Astrocyte (in vitro differentiated cells and primary cell): ENCODE measurements at regions not wholly inside any gene's neighbourhood (a gene's known extent, or its start where the extent isn't known, plus 50 kb on each side); places are given as distances from the start of the nearest gene placed in this dataset.

Experiments used
- DNase-seq: peaks from one replicate; pipeline ENCODE4 v3.0.0-alpha.2; 2010; ENCODE audit warnings: low read depth
- FAIRE-seq: peaks from 2 replicates; lab custom pipeline; 2011; peaks lifted over from hg19 to GRCh38; lab: Jason Lieb, UNC
- H2AFZ ChIP-seq: 2 replicates; pipeline ENCODE4 v1.6.0; 2012; ENCODE audit warnings: low read depth, low read length, inconsistent platforms
- H3K27ac ChIP-seq: 2 replicates; pipeline ENCODE4 v1.5.1; 2011; ENCODE audit warnings: low read depth, low read length, inconsistent platforms
- H3K27me3 ChIP-seq: 2 replicates; pipeline ENCODE4 v1.6.0; 2011; ENCODE audit warnings: low read length, inconsistent platforms; ENCODE audit not compliant: insufficient read depth
- H3K36me3 ChIP-seq: 2 replicates; pipeline ENCODE4 v1.5.1; 2011; ENCODE audit warnings: low read length, inconsistent platforms; ENCODE audit not compliant: insufficient read depth
- H3K4me1 ChIP-seq: 2 replicates; pipeline ENCODE4 v1.5.1; 2011; ENCODE audit warnings: low read length, inconsistent platforms; ENCODE audit not compliant: insufficient read depth
- H3K4me2 ChIP-seq: 2 replicates; pipeline ENCODE4 v1.6.0; 2012; ENCODE audit warnings: low read length, inconsistent platforms
- H3K4me3 ChIP-seq: 2 replicates; pipeline ENCODE4 v1.5.1; 2011; ENCODE audit warnings: low read depth, mild to moderate bottlenecking, low read length, inconsistent platforms; ENCODE audit not compliant: insufficient read depth
- H3K79me2 ChIP-seq: 2 replicates; pipeline ENCODE4 v1.6.0; 2012; ENCODE audit warnings: mild to moderate bottlenecking, low read length, inconsistent platforms; ENCODE audit not compliant: insufficient read depth
- H3K9ac ChIP-seq: 2 replicates; pipeline ENCODE4 v1.6.0; 2012; ENCODE audit warnings: mild to moderate bottlenecking, low read length, inconsistent platforms
- H3K9me3 ChIP-seq: 2 replicates; pipeline ENCODE4 v1.5.1; 2012; ENCODE audit warnings: low read depth, mild to moderate bottlenecking, low read length, inconsistent platforms; ENCODE audit not compliant: insufficient read depth
- H4K20me1 ChIP-seq: 2 replicates; pipeline ENCODE4 v1.6.0; 2012; ENCODE audit warnings: low read length, inconsistent platforms; ENCODE audit not compliant: insufficient read depth
- H3K27ac Mint-ChIP-seq: one replicate; pipeline ENCODE4 v1.8.0; 2021; ENCODE audit warnings: mild to moderate bottlenecking, mixed read lengths; ENCODE audit not compliant: unreplicated experiment
- H3K27me3 Mint-ChIP-seq: one replicate; pipeline ENCODE4 v1.8.0; 2021; ENCODE audit warnings: low read depth, mixed read lengths; ENCODE audit not compliant: unreplicated experiment
- H3K36me3 Mint-ChIP-seq: one replicate; pipeline ENCODE4 v1.8.0; 2021; ENCODE audit warnings: low read depth, mixed read lengths; ENCODE audit not compliant: unreplicated experiment
- H3K4me1 Mint-ChIP-seq: one replicate; pipeline ENCODE4 v1.8.0; 2021; ENCODE audit warnings: low read depth, mixed read lengths; ENCODE audit not compliant: unreplicated experiment
- H3K4me3 Mint-ChIP-seq: one replicate; pipeline ENCODE4 v1.8.0; 2021; ENCODE audit warnings: mild to moderate bottlenecking, moderate library complexity, mixed read lengths; ENCODE audit not compliant: unreplicated experiment
- H3K9me3 Mint-ChIP-seq: one replicate; pipeline ENCODE4 v1.8.0; 2021; ENCODE audit warnings: mild to moderate bottlenecking, mixed read lengths; ENCODE audit not compliant: unreplicated experiment
- EZH2 ChIP-seq: IDR thresholded peaks from 2 replicates; pipeline ENCODE4 v1.6.1; 2012; ENCODE audit warnings: mild to moderate bottlenecking, low read length, inconsistent platforms; ENCODE audit not compliant: insufficient read depth
- TF ChIP-seq, protein P1 (sequence below): IDR thresholded peaks from 2 replicates; pipeline ENCODE4 v1.5.1; 2011; ENCODE audit warnings: low read depth, mild to moderate bottlenecking, inconsistent platforms, low read length, moderate library complexity; ENCODE audit not compliant: insufficient read depth

DNA sequence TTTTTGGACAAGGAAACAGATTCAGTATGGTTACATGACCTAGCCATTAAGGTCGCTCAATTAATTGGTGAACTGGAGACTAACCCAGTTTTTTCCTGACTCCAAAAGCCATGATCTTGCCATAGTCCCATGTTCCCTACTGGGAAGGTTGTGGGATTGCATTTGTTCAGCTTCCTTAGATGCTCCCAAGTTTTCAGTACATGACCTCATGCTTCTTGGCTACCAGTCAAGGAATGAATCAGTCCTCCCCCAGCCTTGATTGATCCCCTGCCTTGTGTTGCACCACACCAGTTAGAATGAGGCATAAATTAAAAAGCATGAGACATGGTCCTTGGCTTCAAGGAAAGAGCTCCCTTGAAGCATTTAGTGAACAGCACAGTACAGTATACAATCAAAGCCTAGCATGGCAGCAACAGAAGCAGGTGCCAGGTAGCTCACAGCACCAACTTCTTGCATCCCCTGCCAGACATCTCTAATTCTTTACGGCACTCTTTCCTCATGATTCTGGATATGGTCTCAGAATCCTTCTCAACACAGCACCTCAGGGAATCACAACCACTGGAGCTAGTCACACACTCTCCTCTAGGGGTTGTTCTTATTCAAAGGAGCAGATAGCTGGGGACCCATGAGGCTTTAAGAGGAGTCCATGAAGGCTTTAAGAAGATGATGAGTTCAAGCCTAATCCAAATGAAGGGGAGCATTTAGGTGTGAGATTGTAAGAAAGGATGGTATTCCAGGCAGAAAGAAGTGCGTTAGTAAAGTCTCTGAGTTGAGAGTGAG lies 295.5 kb upstream of the CLINT1 start:
- no peaks in the 10 kb centered on the region for H3K27me3 ChIP-seq
- peak overlapping the region; percentile 21 for H3K4me2 ChIP-seq
- Mint-ChIP-seq H3K4me1 (peaks cover 14% of the 10 kb centered on the region), H3K36me3 (no peaks in the 10 kb centered on the region), H3K27me3 (peaks cover 15% of the 10 kb centered on the region), H3K4me3 (no peak overlapping the region), H3K9me3 (no peaks in the 10 kb centered on the region), H3K27ac (peak overlapping the region; percentile 28)
- no peaks in the 10 kb centered on the region for H3K79me2 ChIP-seq
- no peak overlapping the region for H3K4me3 ChIP-seq
- no peak overlapping the region for H2AFZ ChIP-seq
- no peaks in the 10 kb centered on the region for H4K20me1 ChIP-seq
- TF ChIP-seq, protein P1, sequence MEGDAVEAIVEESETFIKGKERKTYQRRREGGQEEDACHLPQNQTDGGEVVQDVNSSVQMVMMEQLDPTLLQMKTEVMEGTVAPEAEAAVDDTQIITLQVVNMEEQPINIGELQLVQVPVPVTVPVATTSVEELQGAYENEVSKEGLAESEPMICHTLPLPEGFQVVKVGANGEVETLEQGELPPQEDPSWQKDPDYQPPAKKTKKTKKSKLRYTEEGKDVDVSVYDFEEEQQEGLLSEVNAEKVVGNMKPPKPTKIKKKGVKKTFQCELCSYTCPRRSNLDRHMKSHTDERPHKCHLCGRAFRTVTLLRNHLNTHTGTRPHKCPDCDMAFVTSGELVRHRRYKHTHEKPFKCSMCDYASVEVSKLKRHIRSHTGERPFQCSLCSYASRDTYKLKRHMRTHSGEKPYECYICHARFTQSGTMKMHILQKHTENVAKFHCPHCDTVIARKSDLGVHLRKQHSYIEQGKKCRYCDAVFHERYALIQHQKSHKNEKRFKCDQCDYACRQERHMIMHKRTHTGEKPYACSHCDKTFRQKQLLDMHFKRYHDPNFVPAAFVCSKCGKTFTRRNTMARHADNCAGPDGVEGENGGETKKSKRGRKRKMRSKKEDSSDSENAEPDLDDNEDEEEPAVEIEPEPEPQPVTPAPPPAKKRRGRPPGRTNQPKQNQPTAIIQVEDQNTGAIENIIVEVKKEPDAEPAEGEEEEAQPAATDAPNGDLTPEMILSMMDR, result no peak
- TF ChIP-seq EZH2, result no peak
- no peaks in the 10 kb centered on the region for H3K36me3 ChIP-seq
- H3K4me1 ChIP-seq, result peaks cover 12% of the 10 kb centered on the region
- FAIRE-seq (peak; percentile 77), DNase-seq (peak; percentile 92)
- H3K9me3 ChIP-seq, result no peaks in the 10 kb centered on the region
- H3K9ac ChIP-seq, result no peak overlapping the region
- H3K27ac ChIP-seq, result no peak overlapping the region

DNA sequence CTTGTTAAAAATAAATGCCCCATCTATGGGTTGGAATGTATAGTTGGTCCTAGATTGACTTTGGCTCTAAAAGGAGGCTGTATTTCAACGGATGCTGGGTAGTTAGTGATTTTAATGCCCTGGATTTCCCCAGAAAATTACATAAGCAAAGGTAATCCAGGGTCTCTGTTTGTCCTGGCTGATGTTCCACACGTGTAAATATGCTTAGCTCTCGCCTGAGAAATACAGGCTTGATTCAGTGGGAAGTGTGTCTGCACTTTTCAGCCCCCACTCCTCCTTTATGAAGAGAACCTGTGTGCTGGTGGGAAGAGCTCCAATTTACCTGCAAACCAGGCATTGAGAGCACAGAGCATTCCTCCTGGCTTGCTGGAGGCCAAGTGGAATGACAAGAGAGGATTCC lies 294.6 kb upstream of the CLINT1 start:
- H3K27ac Mint-ChIP-seq, result no peak overlapping the region
- no peaks in the 10 kb centered on the region for H3K27me3 ChIP-seq
- peaks cover 14% of the 10 kb centered on the region for H3K4me1 Mint-ChIP-seq
- no peak overlapping the region for H3K4me3 Mint-ChIP-seq
- no peaks in the 10 kb centered on the region for H3K36me3 ChIP-seq
- no peak overlapping the region for H3K9ac ChIP-seq
- no peak overlapping the region for H3K4me3 ChIP-seq
- H2AFZ ChIP-seq, result no peak overlapping the region
- DNase-seq (no peak), FAIRE-seq (no peak)
- H3K36me3 Mint-ChIP-seq, result no peaks in the 10 kb centered on the region
- no peaks in the 10 kb centered on the region for H4K20me1 ChIP-seq
- H3K27me3 Mint-ChIP-seq, result peaks cover 15% of the 10 kb centered on the region
- no peak overlapping the region for H3K4me2 ChIP-seq
- no peak overlapping the region for H3K27ac ChIP-seq
- TF ChIP-seq EZH2, result no peak
- TF ChIP-seq, protein P1, result no peak
- H3K4me1 ChIP-seq, result peaks cover 12% of the 10 kb centered on the region
- no peaks in the 10 kb centered on the region for H3K79me2 ChIP-seq
- no peaks in the 10 kb centered on the region for H3K9me3 Mint-ChIP-seq
- H3K9me3 ChIP-seq, result no peaks in the 10 kb centered on the region

DNA sequence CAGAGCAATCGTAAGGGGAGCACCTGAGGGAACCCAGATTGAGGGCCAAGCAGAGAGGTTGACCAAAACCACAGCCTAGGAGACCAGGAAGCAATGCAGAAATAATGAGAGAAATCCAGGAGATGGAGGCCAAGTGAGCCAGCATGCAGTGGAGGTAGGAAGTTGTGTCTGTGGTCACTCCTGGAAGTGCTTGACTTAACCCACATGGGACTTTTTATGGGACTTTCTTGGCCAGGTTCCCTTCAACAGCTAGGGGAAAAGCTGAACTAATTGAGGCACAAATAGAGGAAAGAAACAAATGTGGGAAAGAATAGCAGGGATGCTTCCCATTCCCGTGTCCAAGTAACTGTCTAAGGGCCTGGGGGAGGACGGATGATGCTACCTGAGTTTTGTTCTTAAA lies 293.2 kb upstream of the CLINT1 start:
- FAIRE-seq, result no peak
- peak; percentile 66 for DNase-seq
- H3K27ac ChIP-seq, result no peak overlapping the region
- no peak overlapping the region for H3K9ac ChIP-seq
- H3K4me1 ChIP-seq, result peaks cover 12% of the 10 kb centered on the region
- H3K4me2 ChIP-seq, result no peak overlapping the region
- Mint-ChIP-seq H3K27ac (no peak overlapping the region), H3K27me3 (peaks cover 22% of the 10 kb centered on the region), H3K4me1 (peaks cover 14% of the 10 kb centered on the region), H3K4me3 (no peak overlapping the region), H3K9me3 (no peaks in the 10 kb centered on the region), H3K36me3 (no peaks in the 10 kb centered on the region)
- no peaks in the 10 kb centered on the region for H3K9me3 ChIP-seq
- H3K36me3 ChIP-seq, result no peaks in the 10 kb centered on the region
- H3K4me3 ChIP-seq, result no peak overlapping the region
- H3K27me3 ChIP-seq, result no peaks in the 10 kb centered on the region
- no peak overlapping the region for H2AFZ ChIP-seq
- no peaks in the 10 kb centered on the region for H3K79me2 ChIP-seq
- no peaks in the 10 kb centered on the region for H4K20me1 ChIP-seq
- TF ChIP-seq, protein P1, result no peak
- TF ChIP-seq EZH2, result no peak
